ENCODE measurements at regions not wholly inside any gene's neighbourhood (a gene's known extent, or its start where the extent isn't known, plus 50 kb on each side); places are given as distances from the start of the nearest gene placed in this dataset.
"Not testable (repeated sequence)": the region's sequence is repeated elsewhere in the genome, so short reads cannot be mapped to it uniquely, and the experiment has no call there.

GRCh38 chr12:113573148-113573547 is 101.5 kb upstream of the LHX5 start:
- DNase-seq (ENCODE audit: low read depth), result no peak

GRCh38 chr12:113571713-113572112 is 100.0 kb upstream of the LHX5 start:
- no peak for DNase-seq (ENCODE audit: low read depth)

GRCh38 chr12:113569806-113570205 is 98.1 kb upstream of the LHX5 start:
- no peak for DNase-seq (ENCODE audit: low read depth)

- DNase-seq (ENCODE audit: low read depth), result no peak
Observed at GRCh38 chr12:113568021-113568420, 96.3 kb upstream of the LHX5 start.

GRCh38 chr12:113565368-113565767 is 93.7 kb upstream of the LHX5 start:
- no peak for DNase-seq (ENCODE audit: low read depth)

GRCh38 chr12:113561068-113561780 is 89.6 kb upstream of the LHX5 start:
- no peak for DNase-seq (ENCODE audit: low read depth)

GRCh38 chr12:113559466-113559865 is 87.8 kb upstream of the LHX5 start:
- no peak for DNase-seq (ENCODE audit: low read depth)

- no peak for DNase-seq (ENCODE audit: low read depth)
Observed at GRCh38 chr12:113555226-113555625, 83.6 kb upstream of the LHX5 start.

- DNase-seq (ENCODE audit: low read depth), result no peak
Observed at GRCh38 chr12:113552760-113553159, 81.1 kb upstream of the LHX5 start.

GRCh38 chr12:113551563-113551962 is 79.9 kb upstream of the LHX5 start:
- DNase-seq (ENCODE audit: low read depth), result no peak

- no peak for DNase-seq (ENCODE audit: low read depth)
Observed at GRCh38 chr12:113548467-113548866, 76.8 kb upstream of the LHX5 start.

- DNase-seq (ENCODE audit: low read depth), result no peak
Observed at GRCh38 chr12:113546916-113547863, 75.5 kb upstream of the LHX5 start.

- no peak for DNase-seq (ENCODE audit: low read depth)
Observed at GRCh38 chr12:113537751-113538087, 66.0 kb upstream of the LHX5 start.

GRCh38 chr12:113537046-113537750 is 65.5 kb upstream of the LHX5 start:
- DNase-seq (ENCODE audit: low read depth), result no peak

GRCh38 chr12:113535100-113535499 is 63.4 kb upstream of the LHX5 start:
- no peak for DNase-seq (ENCODE audit: low read depth)

- no peak for DNase-seq (ENCODE audit: low read depth)
Observed at GRCh38 chr12:113534555-113534954, 62.9 kb upstream of the LHX5 start.

- no peak for DNase-seq (ENCODE audit: low read depth)
Observed at GRCh38 chr12:113533842-113534375, 62.2 kb upstream of the LHX5 start.

- DNase-seq (ENCODE audit: low read depth), result no peak
Observed at GRCh38 chr12:113532292-113532691, 60.6 kb upstream of the LHX5 start.

- not testable (repeated sequence) for DNase-seq (ENCODE audit: low read depth)
Observed at GRCh38 chr12:113531073-113531472, 59.4 kb upstream of the LHX5 start.

GRCh38 chr12:113528606-113529293 is 57.1 kb upstream of the LHX5 start:
- DNase-seq (ENCODE audit: low read depth), result no peak

GRCh38 chr12:113525066-113525465 is 53.4 kb upstream of the LHX5 start:
- DNase-seq (ENCODE audit: low read depth), result no peak

- no peak for DNase-seq (ENCODE audit: low read depth)
Observed at GRCh38 chr12:113524495-113524894, 52.8 kb upstream of the LHX5 start.

Data from CMK (cell line).